CD8-positive, alpha-beta memory T cell (primary cell): ENCODE measurements at regions not wholly inside any gene's neighbourhood (a gene's known extent, or its start where the extent isn't known, plus 50 kb on each side); places are given as distances from the start of the nearest gene placed in this dataset.
A peak's percentile ranks its signal among the peaks of the same experiment; 100 is the strongest.

Experiments
- CTCF ChIA-PET: fragments of 350-600 bp; sonication (Branson Sonifier 250); formaldehyde crosslinking; loops from one replicate; lab custom pipeline; 2021; ENCODE audit warnings: antibody characterized with exemption; lab: Charles Lee
- POLR2A ChIA-PET: fragments of 350-600 bp; sonication (Branson Sonifier 250); formaldehyde crosslinking; loops from one replicate; lab custom pipeline; 2021; ENCODE audit warnings: antibody characterized with exemption; lab: Charles Lee
- DNase-seq, 5 donors: peaks; one replicate each; pipeline versions ENCODE4 v3.0.0 to v3.0.0-alpha.2; 2020 to 2022; ENCODE audit warnings: mixed read lengths in 1 of 5
- H3K27ac ChIP-seq: one replicate; pipeline ENCODE4 v1.7.0; 2013; ENCODE audit warnings: low read depth, mild to moderate bottlenecking, low read length, moderate library complexity
- H3K27me3 ChIP-seq: 2 replicates; pipeline ENCODE4 v1.7.0; 2013; ENCODE audit warnings: low read length, mild to moderate bottlenecking; ENCODE audit not compliant: insufficient read depth, poor library complexity, severe bottlenecking
- H3K36me3 ChIP-seq: 2 replicates; pipeline ENCODE4 v1.7.0; 2013; ENCODE audit warnings: mild to moderate bottlenecking, low read length, moderate library complexity; ENCODE audit not compliant: insufficient read depth
- H3K4me1 ChIP-seq: 2 replicates; pipeline ENCODE4 v1.7.0; 2013; ENCODE audit warnings: mild to moderate bottlenecking, low read length, moderate library complexity; ENCODE audit not compliant: insufficient read depth
- H3K4me3 ChIP-seq: 2 replicates; pipeline ENCODE4 v1.7.0; 2013; ENCODE audit warnings: mild to moderate bottlenecking, low read length
- H3K9me3 ChIP-seq: 2 replicates; pipeline ENCODE4 v1.7.0; 2013; ENCODE audit warnings: mild to moderate bottlenecking, low read length
- H3K27ac Mint-ChIP-seq, 8 donors: one replicate each; pipeline ENCODE4 v1.8.0; 2020 to 2021; ENCODE audit warnings: mixed read lengths in 8 of 8, mild to moderate bottlenecking in 6 of 8, inconsistent platforms in 3 of 8, moderate library complexity in 3 of 8
- H3K27me3 Mint-ChIP-seq, 2 donors: one replicate each; pipeline ENCODE4 v1.8.0; 2020 to 2021; ENCODE audit warnings: mixed read lengths in 2 of 2, mild to moderate bottlenecking in 1 of 2, moderate library complexity in 1 of 2
- H3K36me3 Mint-ChIP-seq, 3 donors: one replicate each; pipeline ENCODE4 v1.8.0; 2020 to 2021; ENCODE audit warnings: mixed read lengths in 3 of 3, inconsistent platforms in 1 of 3, mild to moderate bottlenecking in 1 of 3
- H3K4me1 Mint-ChIP-seq, 3 donors: one replicate each; pipeline ENCODE4 v1.8.0; 2020 to 2021; ENCODE audit warnings: mixed read lengths in 3 of 3, inconsistent platforms in 1 of 3, mild to moderate bottlenecking in 1 of 3
- H3K4me3 Mint-ChIP-seq, 7 donors: one replicate each; pipeline ENCODE4 v1.8.0; 2020 to 2021; ENCODE audit warnings: mixed read lengths in 7 of 7, mild to moderate bottlenecking in 6 of 7, moderate library complexity in 4 of 7, inconsistent platforms in 2 of 7
- H3K9me3 Mint-ChIP-seq, 5 donors: one replicate each; pipeline ENCODE4 v1.8.0; 2020 to 2022; ENCODE audit warnings: mixed read lengths in 5 of 5, mild to moderate bottlenecking in 3 of 5, moderate library complexity in 2 of 5, inconsistent platforms in 1 of 5

- no peak overlapping the region for H3K4me3 Mint-ChIP-seq
- Histone ChIP-seq H3K27ac (no peak overlapping the region), H3K36me3 (no peaks in the 10 kb centered on the region), H3K4me1 (no peaks in the 10 kb centered on the region), H3K4me3 (no peak overlapping the region), H3K9me3 (peaks cover 6% of the 10 kb centered on the region), H3K27me3 (no peaks in the 10 kb centered on the region)
- peaks cover 2 to 18% (median 13%) of the 10 kb centered on the region in 5 donors for H3K9me3 Mint-ChIP-seq
- no peak for DNase-seq
- ChIA-PET CTCF (no interaction called here), POLR2A (no interaction called here)
- no peaks in the 10 kb centered on the region for H3K36me3 Mint-ChIP-seq
- no peaks in the 10 kb centered on the region for H3K4me1 Mint-ChIP-seq
- no peak overlapping the region for H3K27ac Mint-ChIP-seq
- peaks cover 0 to 4% of the 10 kb centered on the region in 2 donors for H3K27me3 Mint-ChIP-seq
These were observed 251.4 kb downstream of the DTHD1 start for GRCh38 chr4:36532670-36533379.

- H3K4me1 Mint-ChIP-seq, result no peaks in the 10 kb centered on the region
- Histone ChIP-seq H3K4me3 (no peak overlapping the region), H3K27me3 (no peaks in the 10 kb centered on the region), H3K27ac (no peak overlapping the region), H3K36me3 (no peaks in the 10 kb centered on the region), H3K4me1 (no peaks in the 10 kb centered on the region), H3K9me3 (peaks cover 4% of the 10 kb centered on the region)
- no peak overlapping the region for H3K4me3 Mint-ChIP-seq
- no peaks in the 10 kb centered on the region for H3K36me3 Mint-ChIP-seq
- ChIA-PET POLR2A (no interaction called here), CTCF (no interaction called here)
- peaks cover 4 to 9% of the 10 kb centered on the region in 2 donors for H3K27me3 Mint-ChIP-seq
- peaks cover 2 to 8% (median 2%) of the 10 kb centered on the region in 5 donors for H3K9me3 Mint-ChIP-seq
- DNase-seq, result no peak
- H3K27ac Mint-ChIP-seq, result no peak overlapping the region
These were observed 252.5 kb downstream of the DTHD1 start for GRCh38 chr4:36533944-36534343.

- peaks cover 3 to 12% of the 10 kb centered on the region in 2 donors for H3K27me3 Mint-ChIP-seq
- Histone ChIP-seq H3K27ac (no peak overlapping the region), H3K27me3 (no peaks in the 10 kb centered on the region), H3K4me1 (no peaks in the 10 kb centered on the region), H3K9me3 (no peaks in the 10 kb centered on the region), H3K4me3 (no peak overlapping the region), H3K36me3 (no peaks in the 10 kb centered on the region)
- no peak overlapping the region for H3K27ac Mint-ChIP-seq
- no peaks in the 10 kb centered on the region for H3K9me3 Mint-ChIP-seq
- no peak overlapping the region for H3K4me3 Mint-ChIP-seq
- no peaks in the 10 kb centered on the region for H3K36me3 Mint-ChIP-seq
- DNase-seq, result no peak
- peaks cover 4 to 7% (median 7%) of the 10 kb centered on the region in 3 donors for H3K4me1 Mint-ChIP-seq
- CTCF ChIA-PET, result no interaction called here
- POLR2A ChIA-PET, result no interaction called here
These were observed 266.0 kb downstream of the DTHD1 start for GRCh38 chr4:36547383-36547782.

- H3K27me3 ChIP-seq, result no peaks in the 10 kb centered on the region
- H3K9me3 Mint-ChIP-seq, result no peaks in the 10 kb centered on the region
- H3K36me3 Mint-ChIP-seq, result no peaks in the 10 kb centered on the region
- no peak for DNase-seq
- CTCF ChIA-PET, result no interaction called here
- H3K27me3 Mint-ChIP-seq, result peaks cover 1 to 12% of the 10 kb centered on the region in 2 donors
- no peak overlapping the region for H3K4me3 ChIP-seq
- POLR2A ChIA-PET, result no interaction called here
- peaks cover 4 to 7% (median 7%) of the 10 kb centered on the region in 3 donors for H3K4me1 Mint-ChIP-seq
- no peak overlapping the region for H3K27ac Mint-ChIP-seq
- no peaks in the 10 kb centered on the region for H3K36me3 ChIP-seq
- H3K4me3 Mint-ChIP-seq, result no peak overlapping the region
- no peaks in the 10 kb centered on the region for H3K4me1 ChIP-seq
- H3K9me3 ChIP-seq, result no peaks in the 10 kb centered on the region
- no peak overlapping the region for H3K27ac ChIP-seq
These were observed 267.8 kb downstream of the DTHD1 start for GRCh38 chr4:36549252-36549651.

- DNase-seq, result no peak
- no peak overlapping the region for H3K4me3 Mint-ChIP-seq
- ChIA-PET POLR2A (no interaction called here), CTCF (no interaction called here)
- H3K36me3 ChIP-seq, result no peaks in the 10 kb centered on the region
- H3K36me3 Mint-ChIP-seq, result no peaks in the 10 kb centered on the region
- H3K27ac Mint-ChIP-seq, result no peak overlapping the region
- no peaks in the 10 kb centered on the region for H3K27me3 ChIP-seq
- no peak overlapping the region for H3K27ac ChIP-seq
- H3K4me1 ChIP-seq, result no peaks in the 10 kb centered on the region
- no peaks in the 10 kb centered on the region for H3K9me3 ChIP-seq
- no peak overlapping the region for H3K4me3 ChIP-seq
- peaks cover 4 to 7% (median 7%) of the 10 kb centered on the region in 3 donors for H3K4me1 Mint-ChIP-seq
- peaks cover 1 to 12% of the 10 kb centered on the region in 2 donors for H3K27me3 Mint-ChIP-seq
- no peaks in the 10 kb centered on the region for H3K9me3 Mint-ChIP-seq
These were observed 268.6 kb downstream of the DTHD1 start for GRCh38 chr4:36549992-36550391.

GRCh38 chr4:36551697-36552214 lies 270.3 kb downstream of the DTHD1 start:
- Mint-ChIP-seq H3K9me3 (no peaks in the 10 kb centered on the region), H3K27me3 (peaks cover 1 to 8% of the 10 kb centered on the region in 2 donors), H3K4me1 (peaks cover 4 to 7% (median 7%) of the 10 kb centered on the region in 3 donors), H3K4me3 (no peak overlapping the region), H3K36me3 (no peaks in the 10 kb centered on the region), H3K27ac (peak overlapping the region in 1 of 8 donors; percentile 2)
- H3K27me3 ChIP-seq, result no peaks in the 10 kb centered on the region
- no peak overlapping the region for H3K27ac ChIP-seq
- no peaks in the 10 kb centered on the region for H3K4me1 ChIP-seq
- ChIA-PET POLR2A (no interaction called here), CTCF (no interaction called here)
- H3K4me3 ChIP-seq, result no peak overlapping the region
- H3K36me3 ChIP-seq, result no peaks in the 10 kb centered on the region
- H3K9me3 ChIP-seq, result no peaks in the 10 kb centered on the region
- peak in 1 of 5 donors; percentile 21 for DNase-seq

- Histone ChIP-seq H3K36me3 (no peaks in the 10 kb centered on the region), H3K27ac (no peak overlapping the region), H3K27me3 (no peaks in the 10 kb centered on the region), H3K4me3 (no peak overlapping the region), H3K4me1 (no peaks in the 10 kb centered on the region), H3K9me3 (no peaks in the 10 kb centered on the region)
- H3K4me1 Mint-ChIP-seq, result peaks cover 4 to 7% (median 7%) of the 10 kb centered on the region in 3 donors
- POLR2A ChIA-PET, result no interaction called here
- CTCF ChIA-PET, result no interaction called here
- H3K27me3 Mint-ChIP-seq, result peaks cover 5 to 8% of the 10 kb centered on the region in 2 donors
- H3K27ac Mint-ChIP-seq, result no peak overlapping the region
- H3K4me3 Mint-ChIP-seq, result no peak overlapping the region
- no peaks in the 10 kb centered on the region for H3K36me3 Mint-ChIP-seq
- peaks cover 0 to 7% (median 0%) of the 10 kb centered on the region in 5 donors for H3K9me3 Mint-ChIP-seq
- no peak for DNase-seq
These were observed 271.6 kb downstream of the DTHD1 start for GRCh38 chr4:36553029-36553428.

- POLR2A ChIA-PET, result no interaction called here
- Histone ChIP-seq H3K4me1 (no peaks in the 10 kb centered on the region), H3K27ac (no peak overlapping the region), H3K9me3 (no peaks in the 10 kb centered on the region), H3K27me3 (no peaks in the 10 kb centered on the region), H3K36me3 (no peaks in the 10 kb centered on the region), H3K4me3 (no peak overlapping the region)
- Mint-ChIP-seq H3K4me3 (no peak overlapping the region), H3K27ac (no peak overlapping the region), H3K4me1 (peaks cover 4 to 7% (median 7%) of the 10 kb centered on the region in 3 donors), H3K9me3 (peaks cover 0 to 7% (median 0%) of the 10 kb centered on the region in 5 donors), H3K27me3 (peaks cover 5 to 8% of the 10 kb centered on the region in 2 donors), H3K36me3 (no peaks in the 10 kb centered on the region)
- DNase-seq, result no peak
- CTCF ChIA-PET, result no interaction called here
These were observed 272.0 kb downstream of the DTHD1 start for GRCh38 chr4:36553453-36553852.
